Ovary (tissue), 7 donors: ENCODE measurements at regions not wholly inside any gene's neighbourhood (a gene's known extent, or its start where the extent isn't known, plus 50 kb on each side); places are given as distances from the start of the nearest gene placed in this dataset.

ENCODE experiments used
- DNase-seq, 5 donors: peaks; one replicate each; pipeline ENCODE4 v3.0.0-alpha.2; 2019 to 2020
- H3K27ac ChIP-seq, 2 donors: fragments of 200-600 bp; one replicate each; pipeline versions ENCODE4 v1.5.1 to v1.8.0; 2019 to 2022
- H3K27me3 ChIP-seq: fragments of 200-600 bp; one replicate; pipeline ENCODE4 v1.8.0; 2022
- H3K36me3 ChIP-seq: fragments of 200-600 bp; sonication (generic); one replicate; pipeline ENCODE4 v1.5.1; 2019
- H3K4me1 ChIP-seq: one replicate; pipeline ENCODE4 v1.8.1; 2013; ENCODE audit warnings: mild to moderate bottlenecking, moderate library complexity; ENCODE audit not compliant: insufficient read depth
- H3K4me3 ChIP-seq: fragments of 200-600 bp; sonication (generic); one replicate; pipeline ENCODE4 v1.5.1; 2017
- H3K9me3 ChIP-seq, 2 donors: fragments of 200-600 bp in 1 of 2; sonication (generic) in 1 of 2; one replicate each; pipeline versions ENCODE4 v1.5.1 to v1.8.1; 2013 to 2019; ENCODE audit warnings: mild to moderate bottlenecking in 1 of 2, moderate library complexity in 1 of 2
- CTCF ChIP-seq, 3 donors: fragments of 450-650 bp in 2 of 3; fragments of 200-600 bp in 1 of 3; IDR thresholded peaks; one replicate each; pipeline versions ENCODE4 v1.5.1 to v1.8.0; 2016 to 2022; ENCODE audit warnings: antibody characterized with exemption in 3 of 3, mild to moderate bottlenecking in 1 of 3
- EP300 ChIP-seq: sonication (generic); formaldehyde crosslinking; IDR thresholded peaks from one replicate; pipeline ENCODE4 v1.6.1; 2017; ENCODE audit warnings: antibody characterized with exemption
- POLR2A ChIP-seq: fragments of 450-650 bp; IDR thresholded peaks from one replicate; pipeline ENCODE4 v1.6.1; 2017; ENCODE audit warnings: antibody characterized with exemption, mild to moderate bottlenecking, moderate library complexity
- WGBS, 3 donors: extraction: QIAGEN DNeasy Blood & Tissue Kit in 1 of 3; methylation state at CpG; one replicate each; pipeline versions ENCODE4 v1.1.5 to v1.1.7; 2013 to 2017; 5-methylcytosine and 5-hydroxymethylcytosine counted together
- intact Hi-C, 4 donors: fragments of 100-400 bp; cut with DNase I; formaldehyde crosslinking; loops; one replicate each; pipeline versions ENCODE4 v1.11.0 to v1.15.1; 2022 to 2023
- donor health status: DM: no; HTN: no; CAD: no; lungs with moderate emphysema.
- donor health status: DM: no; HTN: no; CAD: no.
- donor health status: Bipolar disorder and iron deficiency.
- donor health status: DM: no; HTN: no; CAD: no.
- donor health status: DM: yes; HTN: yes; CAD: no.

GRCh38 chr14:104460791-104461651, 118.5 kb upstream of the C14orf180 start:
- Histone ChIP-seq H3K9me3 (no peaks in the 10 kb centered on the region), H3K4me3 (peak overlapping the region; percentile 14)

GRCh38 chr14:104461676-104462449, 117.7 kb upstream of the C14orf180 start:
- H3K4me1 ChIP-seq = peaks cover 8% of the 10 kb centered on the region
- 2 to 9% (median 4%) methylated on average over 14 to 66 of the region's 66 CpGs for WGBS, 3 donors
- no peak overlapping the region for H3K27ac ChIP-seq
- H3K4me3 ChIP-seq = peak overlapping the region; percentile 17
- intact Hi-C loops = no loop called here
- DNase-seq = peak in 3 of 5 donors; percentile 40 to 48 (median 47)
- no peaks in the 10 kb centered on the region for H3K36me3 ChIP-seq
- no peaks in the 10 kb centered on the region for H3K9me3 ChIP-seq
- no peaks in the 10 kb centered on the region for H3K27me3 ChIP-seq
- TF ChIP-seq EP300 = no peak
- no peak for TF ChIP-seq CTCF (IDR thresholded peaks at IDR 0.05)
- TF ChIP-seq POLR2A = no peak

More at GRCh38 chr14:104460791-104461651, 118.5 kb upstream of the C14orf180 start:
- Histone ChIP-seq H3K27ac (peak overlapping the region; percentile 53 to 59), H3K36me3 (no peaks in the 10 kb centered on the region), H3K4me1 (peaks cover 8% of the 10 kb centered on the region), H3K27me3 (no peaks in the 10 kb centered on the region)
- TF ChIP-seq EP300 (no peak), CTCF (IDR thresholded peaks at IDR 0.05) (no peak), POLR2A (no peak)
- intact Hi-C loops = no loop called here
- DNase-seq = peak; percentile 73 to 88 (median 84)
- 4 to 6% (median 4%) methylated on average over 38 to 47 of the region's 47 CpGs for WGBS, 3 donors

- Histone ChIP-seq H3K4me3 (no peak overlapping the region), H3K4me1 (peaks cover 8% of the 10 kb centered on the region), H3K9me3 (no peaks in the 10 kb centered on the region), H3K36me3 (no peaks in the 10 kb centered on the region), H3K27me3 (no peaks in the 10 kb centered on the region), H3K27ac (no peak overlapping the region)
- intact Hi-C loops = no loop called here
- peak in 1 of 5 donors; percentile 19 for DNase-seq
- 76 to 84% (median 79%) methylated on average over 16 of the region's 16 CpGs for WGBS, 3 donors
- TF ChIP-seq CTCF (IDR thresholded peaks at IDR 0.05) = no peak
- no peak for TF ChIP-seq EP300
- no peak for TF ChIP-seq POLR2A
These were observed 116.6 kb upstream of the C14orf180 start for GRCh38 chr14:104462651-104463630.

- H3K27me3 ChIP-seq = no peaks in the 10 kb centered on the region
- intact Hi-C loops = no loop called here
- H3K36me3 ChIP-seq = no peaks in the 10 kb centered on the region
- peaks cover 8% of the 10 kb centered on the region for H3K4me1 ChIP-seq
- TF ChIP-seq CTCF (IDR thresholded peaks at IDR 0.05) (no peak), POLR2A (no peak), EP300 (no peak)
- H3K27ac ChIP-seq = no peak overlapping the region
- DNase-seq = peak in 1 of 5 donors; percentile 13
- H3K4me3 ChIP-seq = no peak overlapping the region
- 86 to 98% (median 94%) methylated on average over 6 of the region's 6 CpGs for WGBS, 3 donors
- no peaks in the 10 kb centered on the region for H3K9me3 ChIP-seq
These were observed 114.7 kb upstream of the C14orf180 start for GRCh38 chr14:104464907-104465306.
